GM23338 (cell line): ENCODE measurements at regions not wholly inside any gene's neighbourhood (a gene's known extent, or its start where the extent isn't known, plus 50 kb on each side); places are given as distances from the start of the nearest gene placed in this dataset.

Experiments used
- ATAC-seq: fragments of 200-7000 bp; cut with Tn5 transposase; 3 replicates; pipeline ENCODE4 v1.9.1; 2020
- DNase-seq: peaks from one replicate; pipeline ENCODE4 v3.0.0-alpha.2; 2015; ENCODE audit warnings: low spot score
- H2AFZ ChIP-seq: fragments of 200-600 bp; sonication (generic); 2 replicates; pipeline ENCODE4 v1.8.0; 2016; ENCODE audit warnings: antibody characterized with exemption, mild to moderate bottlenecking, moderate library complexity
- H3F3A ChIP-seq: fragments of 200-600 bp; sonication (generic); replicated peaks from 2 replicates; pipeline ENCODE4 v1.8.0; 2017; ENCODE audit warnings: antibody characterized with exemption, mixed run types, low read depth
- H3K27ac ChIP-seq: fragments of 200-600 bp; sonication (generic); 2 replicates; pipeline ENCODE4 v1.6.1; 2016; ENCODE audit warnings: low read depth
- H3K27me3 ChIP-seq: fragments of 200-600 bp; sonication (generic); 2 replicates; pipeline ENCODE4 v1.8.0; 2016; ENCODE audit warnings: mild to moderate bottlenecking, mixed run types, moderate library complexity; ENCODE audit not compliant: insufficient read depth
- H3K36me3 ChIP-seq: fragments of 200-600 bp; sonication (generic); 2 replicates; pipeline ENCODE4 v1.8.0; 2016; ENCODE audit warnings: mild to moderate bottlenecking; ENCODE audit not compliant: insufficient read depth
- H3K4me1 ChIP-seq: fragments of 200-600 bp; sonication (generic); 2 replicates; pipeline ENCODE4 v1.8.0; 2016; ENCODE audit warnings: mild to moderate bottlenecking, moderate library complexity; ENCODE audit not compliant: insufficient read depth
- H3K4me2 ChIP-seq: fragments of 200-600 bp; sonication (generic); 2 replicates; pipeline ENCODE4 v1.7.1; 2017; ENCODE audit warnings: mixed run types
- H3K4me3 ChIP-seq: fragments of 200-600 bp; sonication (generic); 2 replicates; pipeline ENCODE4 v1.6.1; 2016; ENCODE audit warnings: mixed run types
- H3K79me2 ChIP-seq: fragments of 200-600 bp; sonication (generic); replicated peaks from 2 replicates; pipeline ENCODE4 v1.8.0; 2017; ENCODE audit warnings: mild to moderate bottlenecking; ENCODE audit not compliant: insufficient read depth
- H3K9me2 ChIP-seq: fragments of 200-600 bp; sonication (generic); 2 replicates; pipeline ENCODE4 v1.8.0; 2017; ENCODE audit not compliant: insufficient read depth
- H4K20me1 ChIP-seq: fragments of 200-600 bp; sonication (generic); replicated peaks from 2 replicates; pipeline ENCODE4 v1.8.0; 2017; ENCODE audit warnings: mild to moderate bottlenecking; ENCODE audit not compliant: insufficient read depth
- H3K27ac Mint-ChIP-seq: 2 replicates; pipeline ENCODE4 v1.8.0; 2020; ENCODE audit warnings: inconsistent platforms, mild to moderate bottlenecking, moderate library complexity, mixed read lengths
- H3K27me3 Mint-ChIP-seq: 3 replicates; pipeline ENCODE4 v1.8.0; 2022; ENCODE audit warnings: low read depth, mild to moderate bottlenecking, moderate library complexity, mixed read lengths, inconsistent platforms; ENCODE audit not compliant: insufficient read depth, poor library complexity
- H3K36me3 Mint-ChIP-seq: 3 replicates; pipeline ENCODE4 v1.8.0; 2021; ENCODE audit warnings: low read depth, mild to moderate bottlenecking, inconsistent platforms, moderate library complexity, mixed read lengths
- H3K4me1 Mint-ChIP-seq: 3 replicates; pipeline ENCODE4 v1.8.0; 2020; ENCODE audit warnings: mild to moderate bottlenecking, inconsistent platforms, mixed read lengths
- H3K4me3 Mint-ChIP-seq: 3 replicates; pipeline ENCODE4 v1.8.0; 2021; ENCODE audit warnings: moderate library complexity, mild to moderate bottlenecking, inconsistent platforms, mixed read lengths
- H3K9me3 Mint-ChIP-seq: 3 replicates; pipeline ENCODE4 v1.8.0; 2020; ENCODE audit warnings: moderate library complexity, mild to moderate bottlenecking, inconsistent platforms, mixed read lengths
- CREB1 ChIP-seq: fragments of 250-450 bp; sonication (Bioruptor Pico); IDR thresholded peaks from 2 replicates; pipeline ENCODE4 v1.5.0; 2020; ENCODE audit warnings: low read depth, mild to moderate bottlenecking, moderate library complexity
- ETS1 ChIP-seq: IDR thresholded peaks from 2 replicates; pipeline ENCODE4 v1.6.1; 2016; ENCODE audit warnings: antibody characterized with exemption
- EZH2phosphoT487 ChIP-seq: fragments of 200-600 bp; sonication (generic); IDR thresholded peaks from one replicate; pipeline ENCODE4 v1.8.1; 2018; ENCODE audit warnings: antibody characterized with exemption; ENCODE audit not compliant: unreplicated experiment
- JUNB ChIP-seq: IDR thresholded peaks from one replicate; pipeline ENCODE4 v1.6.1; 2016; ENCODE audit warnings: antibody characterized with exemption; ENCODE audit not compliant: unreplicated experiment
- NANOG ChIP-seq: IDR thresholded peaks from 2 replicates; pipeline ENCODE4 v1.6.1; 2016; ENCODE audit warnings: antibody characterized with exemption, borderline replicate concordance
- STAT1 ChIP-seq: IDR thresholded peaks from one replicate; pipeline ENCODE4 v1.6.1; 2016; ENCODE audit warnings: antibody characterized with exemption; ENCODE audit not compliant: unreplicated experiment
- ZNF331 ChIP-seq: fragments of 250-450 bp; sonication (Bioruptor Pico); IDR thresholded peaks from 2 replicates; pipeline ENCODE4 v1.5.0; 2020; ENCODE audit warnings: low read depth, mild to moderate bottlenecking, moderate library complexity
- TF ChIP-seq, protein P1 (sequence below), 2 experiments: fragments of 200-600 bp in 1 of 2; sonication (generic) in 1 of 2; conservative IDR thresholded peaks; 2 replicates each; pipeline versions ENCODE4 v1.5.1 to v1.6.1; 2016 to 2017; ENCODE audit warnings: antibody characterized with exemption in 2 of 2, low read depth in 2 of 2, mild to moderate bottlenecking in 2 of 2, moderate library complexity in 1 of 2
- TF ChIP-seq, protein P2 (sequence below): IDR thresholded peaks from one replicate; pipeline ENCODE4 v1.6.1; 2018; ENCODE audit warnings: antibody characterized with exemption; ENCODE audit not compliant: unreplicated experiment
- TF ChIP-seq, protein P3 (sequence below): fragments of 250-450 bp; sonication (Bioruptor Pico); IDR thresholded peaks from 2 replicates; pipeline ENCODE4 v1.5.0; 2020; ENCODE audit warnings: mild to moderate bottlenecking, moderate library complexity

DNA sequence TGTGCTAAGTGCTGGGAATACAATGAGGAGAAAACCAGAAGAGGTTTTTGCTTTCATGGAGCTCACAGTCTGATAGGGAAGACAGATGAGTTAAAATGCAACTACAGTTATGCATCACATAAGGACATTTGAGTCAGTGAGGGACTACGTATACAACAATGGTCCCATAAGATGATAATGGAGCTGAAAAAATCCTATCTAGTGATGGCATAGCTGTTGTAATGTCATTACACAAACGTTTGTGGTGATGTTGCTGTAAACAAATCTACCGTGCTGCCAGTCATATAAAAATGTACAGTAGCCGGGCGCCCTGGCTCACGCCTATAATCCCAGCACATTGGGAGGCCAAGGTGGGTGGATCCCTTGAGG lies 110.1 kb upstream of the RAD23B start:
- Histone ChIP-seq H3K27ac (no peak overlapping the region), H3K36me3 (no peaks in the 10 kb centered on the region), H3K4me3 (no peak overlapping the region), H3K27me3 (no peaks in the 10 kb centered on the region), H3F3A (no peaks in the 10 kb centered on the region), H3K79me2 (no peaks in the 10 kb centered on the region), H2AFZ (no peak overlapping the region), H3K4me1 (peaks cover 8% of the 10 kb centered on the region), H3K4me2 (no peak overlapping the region), H3K9me2 (no peaks in the 10 kb centered on the region), H4K20me1 (no peaks in the 10 kb centered on the region)
- no peak overlapping the region for H3K4me3 Mint-ChIP-seq
- no peaks in the 10 kb centered on the region for H3K9me3 Mint-ChIP-seq
- ATAC-seq (no peak), DNase-seq (no peak)
- TF ChIP-seq, protein P1, sequence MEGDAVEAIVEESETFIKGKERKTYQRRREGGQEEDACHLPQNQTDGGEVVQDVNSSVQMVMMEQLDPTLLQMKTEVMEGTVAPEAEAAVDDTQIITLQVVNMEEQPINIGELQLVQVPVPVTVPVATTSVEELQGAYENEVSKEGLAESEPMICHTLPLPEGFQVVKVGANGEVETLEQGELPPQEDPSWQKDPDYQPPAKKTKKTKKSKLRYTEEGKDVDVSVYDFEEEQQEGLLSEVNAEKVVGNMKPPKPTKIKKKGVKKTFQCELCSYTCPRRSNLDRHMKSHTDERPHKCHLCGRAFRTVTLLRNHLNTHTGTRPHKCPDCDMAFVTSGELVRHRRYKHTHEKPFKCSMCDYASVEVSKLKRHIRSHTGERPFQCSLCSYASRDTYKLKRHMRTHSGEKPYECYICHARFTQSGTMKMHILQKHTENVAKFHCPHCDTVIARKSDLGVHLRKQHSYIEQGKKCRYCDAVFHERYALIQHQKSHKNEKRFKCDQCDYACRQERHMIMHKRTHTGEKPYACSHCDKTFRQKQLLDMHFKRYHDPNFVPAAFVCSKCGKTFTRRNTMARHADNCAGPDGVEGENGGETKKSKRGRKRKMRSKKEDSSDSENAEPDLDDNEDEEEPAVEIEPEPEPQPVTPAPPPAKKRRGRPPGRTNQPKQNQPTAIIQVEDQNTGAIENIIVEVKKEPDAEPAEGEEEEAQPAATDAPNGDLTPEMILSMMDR (conservative IDR thresholded peaks at IDR 0.05; ENCODE audit: low read depth in 2 of 2) = no peak
- TF ChIP-seq ETS1 (no peak), EZH2phosphoT487 (no peak), JUNB (no peak), STAT1 (no peak), ZNF331 (no peak), CREB1 (CRISPR knock-in tag) (no peak), NANOG (no peak)
- TF ChIP-seq, protein P2, sequence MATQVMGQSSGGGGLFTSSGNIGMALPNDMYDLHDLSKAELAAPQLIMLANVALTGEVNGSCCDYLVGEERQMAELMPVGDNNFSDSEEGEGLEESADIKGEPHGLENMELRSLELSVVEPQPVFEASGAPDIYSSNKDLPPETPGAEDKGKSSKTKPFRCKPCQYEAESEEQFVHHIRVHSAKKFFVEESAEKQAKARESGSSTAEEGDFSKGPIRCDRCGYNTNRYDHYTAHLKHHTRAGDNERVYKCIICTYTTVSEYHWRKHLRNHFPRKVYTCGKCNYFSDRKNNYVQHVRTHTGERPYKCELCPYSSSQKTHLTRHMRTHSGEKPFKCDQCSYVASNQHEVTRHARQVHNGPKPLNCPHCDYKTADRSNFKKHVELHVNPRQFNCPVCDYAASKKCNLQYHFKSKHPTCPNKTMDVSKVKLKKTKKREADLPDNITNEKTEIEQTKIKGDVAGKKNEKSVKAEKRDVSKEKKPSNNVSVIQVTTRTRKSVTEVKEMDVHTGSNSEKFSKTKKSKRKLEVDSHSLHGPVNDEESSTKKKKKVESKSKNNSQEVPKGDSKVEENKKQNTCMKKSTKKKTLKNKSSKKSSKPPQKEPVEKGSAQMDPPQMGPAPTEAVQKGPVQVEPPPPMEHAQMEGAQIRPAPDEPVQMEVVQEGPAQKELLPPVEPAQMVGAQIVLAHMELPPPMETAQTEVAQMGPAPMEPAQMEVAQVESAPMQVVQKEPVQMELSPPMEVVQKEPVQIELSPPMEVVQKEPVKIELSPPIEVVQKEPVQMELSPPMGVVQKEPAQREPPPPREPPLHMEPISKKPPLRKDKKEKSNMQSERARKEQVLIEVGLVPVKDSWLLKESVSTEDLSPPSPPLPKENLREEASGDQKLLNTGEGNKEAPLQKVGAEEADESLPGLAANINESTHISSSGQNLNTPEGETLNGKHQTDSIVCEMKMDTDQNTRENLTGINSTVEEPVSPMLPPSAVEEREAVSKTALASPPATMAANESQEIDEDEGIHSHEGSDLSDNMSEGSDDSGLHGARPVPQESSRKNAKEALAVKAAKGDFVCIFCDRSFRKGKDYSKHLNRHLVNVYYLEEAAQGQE = no peak
- TF ChIP-seq, protein P3, sequence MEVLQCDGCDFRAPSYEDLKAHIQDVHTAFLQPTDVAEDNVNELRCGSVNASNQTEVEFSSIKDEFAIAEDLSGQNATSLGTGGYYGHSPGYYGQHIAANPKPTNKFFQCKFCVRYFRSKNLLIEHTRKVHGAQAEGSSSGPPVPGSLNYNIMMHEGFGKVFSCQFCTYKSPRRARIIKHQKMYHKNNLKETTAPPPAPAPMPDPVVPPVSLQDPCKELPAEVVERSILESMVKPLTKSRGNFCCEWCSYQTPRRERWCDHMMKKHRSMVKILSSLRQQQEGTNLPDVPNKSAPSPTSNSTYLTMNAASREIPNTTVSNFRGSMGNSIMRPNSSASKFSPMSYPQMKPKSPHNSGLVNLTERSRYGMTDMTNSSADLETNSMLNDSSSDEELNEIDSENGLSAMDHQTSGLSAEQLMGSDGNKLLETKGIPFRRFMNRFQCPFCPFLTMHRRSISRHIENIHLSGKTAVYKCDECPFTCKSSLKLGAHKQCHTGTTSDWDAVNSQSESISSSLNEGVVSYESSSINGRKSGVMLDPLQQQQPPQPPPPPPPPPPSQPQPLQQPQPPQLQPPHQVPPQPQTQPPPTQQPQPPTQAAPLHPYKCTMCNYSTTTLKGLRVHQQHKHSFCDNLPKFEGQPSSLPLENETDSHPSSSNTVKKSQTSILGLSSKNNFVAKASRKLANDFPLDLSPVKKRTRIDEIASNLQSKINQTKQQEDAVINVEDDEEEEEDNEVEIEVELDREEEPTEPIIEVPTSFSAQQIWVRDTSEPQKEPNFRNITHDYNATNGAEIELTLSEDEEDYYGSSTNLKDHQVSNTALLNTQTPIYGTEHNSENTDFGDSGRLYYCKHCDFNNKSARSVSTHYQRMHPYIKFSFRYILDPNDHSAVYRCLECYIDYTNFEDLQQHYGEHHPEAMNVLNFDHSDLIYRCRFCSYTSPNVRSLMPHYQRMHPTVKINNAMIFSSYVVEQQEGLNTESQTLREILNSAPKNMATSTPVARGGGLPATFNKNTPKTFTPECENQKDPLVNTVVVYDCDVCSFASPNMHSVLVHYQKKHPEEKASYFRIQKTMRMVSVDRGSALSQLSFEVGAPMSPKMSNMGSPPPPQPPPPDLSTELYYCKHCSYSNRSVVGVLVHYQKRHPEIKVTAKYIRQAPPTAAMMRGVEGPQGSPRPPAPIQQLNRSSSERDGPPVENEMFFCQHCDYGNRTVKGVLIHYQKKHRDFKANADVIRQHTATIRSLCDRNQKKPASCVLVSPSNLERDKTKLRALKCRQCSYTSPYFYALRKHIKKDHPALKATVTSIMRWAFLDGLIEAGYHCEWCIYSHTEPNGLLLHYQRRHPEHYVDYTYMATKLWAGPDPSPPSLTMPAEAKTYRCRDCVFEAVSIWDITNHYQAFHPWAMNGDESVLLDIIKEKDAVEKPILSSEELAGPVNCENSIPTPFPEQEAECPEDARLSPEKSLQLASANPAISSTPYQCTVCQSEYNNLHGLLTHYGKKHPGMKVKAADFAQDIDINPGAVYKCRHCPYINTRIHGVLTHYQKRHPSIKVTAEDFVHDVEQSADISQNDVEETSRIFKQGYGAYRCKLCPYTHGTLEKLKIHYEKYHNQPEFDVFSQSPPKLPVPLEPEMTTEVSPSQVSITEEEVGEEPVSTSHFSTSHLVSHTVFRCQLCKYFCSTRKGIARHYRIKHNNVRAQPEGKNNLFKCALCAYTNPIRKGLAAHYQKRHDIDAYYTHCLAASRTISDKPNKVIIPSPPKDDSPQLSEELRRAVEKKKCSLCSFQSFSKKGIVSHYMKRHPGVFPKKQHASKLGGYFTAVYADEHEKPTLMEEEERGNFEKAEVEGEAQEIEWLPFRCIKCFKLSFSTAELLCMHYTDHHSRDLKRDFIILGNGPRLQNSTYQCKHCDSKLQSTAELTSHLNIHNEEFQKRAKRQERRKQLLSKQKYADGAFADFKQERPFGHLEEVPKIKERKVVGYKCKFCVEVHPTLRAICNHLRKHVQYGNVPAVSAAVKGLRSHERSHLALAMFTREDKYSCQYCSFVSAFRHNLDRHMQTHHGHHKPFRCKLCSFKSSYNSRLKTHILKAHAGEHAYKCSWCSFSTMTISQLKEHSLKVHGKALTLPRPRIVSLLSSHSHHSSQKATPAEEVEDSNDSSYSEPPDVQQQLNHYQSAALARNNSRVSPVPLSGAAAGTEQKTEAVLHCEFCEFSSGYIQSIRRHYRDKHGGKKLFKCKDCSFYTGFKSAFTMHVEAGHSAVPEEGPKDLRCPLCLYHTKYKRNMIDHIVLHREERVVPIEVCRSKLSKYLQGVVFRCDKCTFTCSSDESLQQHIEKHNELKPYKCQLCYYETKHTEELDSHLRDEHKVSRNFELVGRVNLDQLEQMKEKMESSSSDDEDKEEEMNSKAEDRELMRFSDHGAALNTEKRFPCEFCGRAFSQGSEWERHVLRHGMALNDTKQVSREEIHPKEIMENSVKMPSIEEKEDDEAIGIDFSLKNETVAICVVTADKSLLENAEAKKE = no peak
- H3K27ac Mint-ChIP-seq = no peak overlapping the region
- H3K36me3 Mint-ChIP-seq = no peaks in the 10 kb centered on the region; the same call in 2 of the 3 replicates
- H3K27me3 Mint-ChIP-seq = peaks cover 4% of the 10 kb centered on the region
- peaks cover 15% of the 10 kb centered on the region for H3K4me1 Mint-ChIP-seq
